PFSK-1 (cell line): ENCODE measurements at regions not wholly inside any gene's neighbourhood (a gene's known extent, or its start where the extent isn't known, plus 50 kb on each side); places are given as distances from the start of the nearest gene placed in this dataset.

Experiments used
- FOXP2 ChIP-seq: optimal IDR thresholded peaks from 2 replicates; pipeline ENCODE3; 2011; ENCODE audit warnings: borderline replicate concordance, control low read depth, inconsistent platforms; ENCODE audit not compliant: insufficient read depth; ENCODE audit errors: extremely low read length, extremely low read depth
- POLR2AphosphoS5 ChIP-seq: IDR thresholded peaks from 2 replicates; pipeline ENCODE4 v1.6.1; 2012; ENCODE audit warnings: low read depth, mild to moderate bottlenecking, control low read depth, low read length, moderate library complexity
- SIN3A ChIP-seq: IDR thresholded peaks from 2 replicates; pipeline ENCODE4 v1.6.1; 2012; ENCODE audit warnings: mild to moderate bottlenecking, low read length, moderate library complexity, borderline replicate concordance; ENCODE audit not compliant: insufficient read depth
- TAF1 ChIP-seq: IDR thresholded peaks from 2 replicates; pipeline ENCODE4 v1.6.1; 2012; ENCODE audit warnings: low read length, control low read depth, borderline replicate concordance; ENCODE audit not compliant: insufficient read depth
- TF ChIP-seq, protein P1 (sequence below), 2 experiments: IDR thresholded peaks; 2 replicates each; pipeline versions ENCODE4 v1.6.1 to v1.8.0; 2011 to 2012; ENCODE audit warnings: low read depth in 2 of 2, low read length in 2 of 2, control low read depth in 1 of 2, inconsistent platforms in 1 of 2, mild to moderate bottlenecking in 1 of 2, moderate library complexity in 1 of 2; ENCODE audit not compliant: insufficient read depth in 1 of 2

DNA sequence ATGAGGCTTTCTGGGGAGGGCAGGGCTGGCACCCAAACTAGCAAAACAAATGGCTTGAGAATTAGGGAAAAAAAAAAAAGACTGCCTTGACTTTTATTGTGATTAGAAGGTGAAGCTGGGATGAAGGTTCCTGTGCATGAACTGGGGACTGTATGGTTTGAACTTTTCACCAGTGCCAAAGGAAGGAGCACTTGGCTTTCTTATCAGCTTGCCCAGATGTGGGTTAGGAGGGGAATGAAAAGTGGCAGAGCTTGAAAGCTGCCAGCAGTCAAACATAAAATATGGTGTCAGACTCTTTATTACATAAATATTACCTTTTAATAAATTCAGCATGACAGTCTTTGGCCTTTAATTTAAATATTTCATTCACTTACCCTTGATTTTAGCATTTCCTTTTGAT lies 182.5 kb downstream of the PSAT1 start:
- TF ChIP-seq TAF1 (no peak), FOXP2 (no peak), POLR2AphosphoS5 (no peak), SIN3A (no peak)
- TF ChIP-seq, protein P1, sequence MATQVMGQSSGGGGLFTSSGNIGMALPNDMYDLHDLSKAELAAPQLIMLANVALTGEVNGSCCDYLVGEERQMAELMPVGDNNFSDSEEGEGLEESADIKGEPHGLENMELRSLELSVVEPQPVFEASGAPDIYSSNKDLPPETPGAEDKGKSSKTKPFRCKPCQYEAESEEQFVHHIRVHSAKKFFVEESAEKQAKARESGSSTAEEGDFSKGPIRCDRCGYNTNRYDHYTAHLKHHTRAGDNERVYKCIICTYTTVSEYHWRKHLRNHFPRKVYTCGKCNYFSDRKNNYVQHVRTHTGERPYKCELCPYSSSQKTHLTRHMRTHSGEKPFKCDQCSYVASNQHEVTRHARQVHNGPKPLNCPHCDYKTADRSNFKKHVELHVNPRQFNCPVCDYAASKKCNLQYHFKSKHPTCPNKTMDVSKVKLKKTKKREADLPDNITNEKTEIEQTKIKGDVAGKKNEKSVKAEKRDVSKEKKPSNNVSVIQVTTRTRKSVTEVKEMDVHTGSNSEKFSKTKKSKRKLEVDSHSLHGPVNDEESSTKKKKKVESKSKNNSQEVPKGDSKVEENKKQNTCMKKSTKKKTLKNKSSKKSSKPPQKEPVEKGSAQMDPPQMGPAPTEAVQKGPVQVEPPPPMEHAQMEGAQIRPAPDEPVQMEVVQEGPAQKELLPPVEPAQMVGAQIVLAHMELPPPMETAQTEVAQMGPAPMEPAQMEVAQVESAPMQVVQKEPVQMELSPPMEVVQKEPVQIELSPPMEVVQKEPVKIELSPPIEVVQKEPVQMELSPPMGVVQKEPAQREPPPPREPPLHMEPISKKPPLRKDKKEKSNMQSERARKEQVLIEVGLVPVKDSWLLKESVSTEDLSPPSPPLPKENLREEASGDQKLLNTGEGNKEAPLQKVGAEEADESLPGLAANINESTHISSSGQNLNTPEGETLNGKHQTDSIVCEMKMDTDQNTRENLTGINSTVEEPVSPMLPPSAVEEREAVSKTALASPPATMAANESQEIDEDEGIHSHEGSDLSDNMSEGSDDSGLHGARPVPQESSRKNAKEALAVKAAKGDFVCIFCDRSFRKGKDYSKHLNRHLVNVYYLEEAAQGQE (IDR thresholded peaks at IDR 0.05; ENCODE audit: insufficient read depth in 1 of 2, low read depth in 2 of 2, low read length in 2 of 2) = no peak

DNA sequence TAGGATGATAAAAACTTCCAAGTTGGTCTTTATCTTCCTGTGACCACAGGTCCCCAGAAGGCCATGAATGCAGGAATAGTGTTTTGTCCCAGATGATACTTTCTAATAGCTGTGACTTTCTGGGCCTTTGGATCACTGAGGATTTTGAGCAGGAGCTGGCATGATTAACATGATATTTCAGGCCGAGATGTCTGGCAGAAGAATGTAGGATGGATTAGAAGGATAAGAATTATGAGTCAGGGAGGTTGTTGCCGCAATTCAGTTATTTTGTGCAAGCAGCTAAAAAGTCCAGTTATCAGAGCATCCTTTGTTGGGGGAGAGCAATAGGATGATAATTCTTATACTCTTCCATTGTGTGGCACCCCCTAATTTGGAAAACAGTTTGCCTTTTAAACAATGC lies 189.7 kb downstream of the PSAT1 start:
- TF ChIP-seq, protein P1 (IDR thresholded peaks at IDR 0.05; ENCODE audit: insufficient read depth in 1 of 2, low read depth in 2 of 2, low read length in 2 of 2) = no peak
- no peak for TF ChIP-seq SIN3A
- TF ChIP-seq FOXP2 = no peak
- TF ChIP-seq POLR2AphosphoS5 = no peak
- no peak for TF ChIP-seq TAF1

DNA sequence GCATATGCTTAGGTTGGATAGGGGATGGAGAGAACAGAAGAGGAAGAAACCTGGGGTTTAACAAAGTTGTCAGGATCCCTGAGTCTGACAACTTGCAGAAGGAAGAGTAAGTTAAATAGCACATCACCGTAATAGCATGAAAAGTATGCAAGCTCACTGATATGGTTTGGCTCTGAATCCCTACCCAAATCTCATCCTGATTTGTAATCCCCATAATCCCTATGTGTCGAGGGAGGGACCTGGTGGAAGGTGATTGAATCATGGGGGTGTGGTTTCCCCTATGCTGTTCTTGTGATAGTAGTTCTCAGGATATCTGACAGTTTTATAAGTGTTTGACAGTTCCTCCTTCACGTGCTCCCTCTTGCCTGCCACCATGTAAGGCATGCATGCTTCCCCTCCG lies 193.3 kb downstream of the PSAT1 start:
- TF ChIP-seq SIN3A (no peak), TAF1 (no peak), FOXP2 (no peak), POLR2AphosphoS5 (no peak)
- TF ChIP-seq, protein P1 (IDR thresholded peaks at IDR 0.05; ENCODE audit: insufficient read depth in 1 of 2, low read depth in 2 of 2, low read length in 2 of 2) = no peak

DNA sequence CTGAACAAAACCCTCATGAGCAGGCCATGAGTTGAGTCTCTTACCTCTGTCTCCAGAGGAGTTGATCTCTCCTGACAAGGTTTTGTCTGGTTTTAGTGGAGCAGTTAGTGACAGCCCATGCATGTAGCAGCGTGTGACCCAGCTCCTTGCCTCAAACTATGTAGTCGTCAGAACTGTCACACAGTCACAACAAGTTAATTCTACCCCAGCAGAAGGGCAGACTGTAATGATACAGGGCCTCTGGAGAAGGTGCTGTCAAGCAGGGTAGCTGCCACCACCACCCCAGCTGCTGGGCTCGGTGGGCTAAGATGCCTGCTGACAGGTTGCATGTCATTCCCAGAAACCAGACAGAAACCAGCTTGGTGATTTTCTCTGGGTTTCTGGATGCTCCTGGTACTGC lies 194.5 kb downstream of the PSAT1 start:
- TF ChIP-seq FOXP2 (no peak), SIN3A (no peak), TAF1 (no peak), POLR2AphosphoS5 (no peak)
- TF ChIP-seq, protein P1 (IDR thresholded peaks at IDR 0.05; ENCODE audit: insufficient read depth in 1 of 2, low read depth in 2 of 2, low read length in 2 of 2) = no peak
